GM23338 (cell line): ENCODE measurements at regions not wholly inside any gene's neighbourhood (a gene's known extent, or its start where the extent isn't known, plus 50 kb on each side); places are given as distances from the start of the nearest gene placed in this dataset.

Source experiments
- ATAC-seq: fragments of 200-7000 bp; cut with Tn5 transposase; 3 replicates; pipeline ENCODE4 v1.9.1; 2020
- DNase-seq: peaks from one replicate; pipeline ENCODE4 v3.0.0-alpha.2; 2015; ENCODE audit warnings: low spot score
- H2AFZ ChIP-seq: fragments of 200-600 bp; sonication (generic); 2 replicates; pipeline ENCODE4 v1.8.0; 2016; ENCODE audit warnings: antibody characterized with exemption, mild to moderate bottlenecking, moderate library complexity
- H3F3A ChIP-seq: fragments of 200-600 bp; sonication (generic); replicated peaks from 2 replicates; pipeline ENCODE4 v1.8.0; 2017; ENCODE audit warnings: antibody characterized with exemption, mixed run types, low read depth
- H3K27ac ChIP-seq: fragments of 200-600 bp; sonication (generic); 2 replicates; pipeline ENCODE4 v1.6.1; 2016; ENCODE audit warnings: low read depth
- H3K27me3 ChIP-seq: fragments of 200-600 bp; sonication (generic); 2 replicates; pipeline ENCODE4 v1.8.0; 2016; ENCODE audit warnings: mild to moderate bottlenecking, mixed run types, moderate library complexity; ENCODE audit not compliant: insufficient read depth
- H3K36me3 ChIP-seq: fragments of 200-600 bp; sonication (generic); 2 replicates; pipeline ENCODE4 v1.8.0; 2016; ENCODE audit warnings: mild to moderate bottlenecking; ENCODE audit not compliant: insufficient read depth
- H3K4me1 ChIP-seq: fragments of 200-600 bp; sonication (generic); 2 replicates; pipeline ENCODE4 v1.8.0; 2016; ENCODE audit warnings: mild to moderate bottlenecking, moderate library complexity; ENCODE audit not compliant: insufficient read depth
- H3K4me2 ChIP-seq: fragments of 200-600 bp; sonication (generic); 2 replicates; pipeline ENCODE4 v1.7.1; 2017; ENCODE audit warnings: mixed run types
- H3K4me3 ChIP-seq: fragments of 200-600 bp; sonication (generic); 2 replicates; pipeline ENCODE4 v1.6.1; 2016; ENCODE audit warnings: mixed run types
- H3K79me2 ChIP-seq: fragments of 200-600 bp; sonication (generic); replicated peaks from 2 replicates; pipeline ENCODE4 v1.8.0; 2017; ENCODE audit warnings: mild to moderate bottlenecking; ENCODE audit not compliant: insufficient read depth
- H3K9me2 ChIP-seq: fragments of 200-600 bp; sonication (generic); 2 replicates; pipeline ENCODE4 v1.8.0; 2017; ENCODE audit not compliant: insufficient read depth
- H4K20me1 ChIP-seq: fragments of 200-600 bp; sonication (generic); replicated peaks from 2 replicates; pipeline ENCODE4 v1.8.0; 2017; ENCODE audit warnings: mild to moderate bottlenecking; ENCODE audit not compliant: insufficient read depth
- H3K27ac Mint-ChIP-seq: 2 replicates; pipeline ENCODE4 v1.8.0; 2020; ENCODE audit warnings: inconsistent platforms, mild to moderate bottlenecking, moderate library complexity, mixed read lengths
- H3K27me3 Mint-ChIP-seq: 3 replicates; pipeline ENCODE4 v1.8.0; 2022; ENCODE audit warnings: low read depth, mild to moderate bottlenecking, moderate library complexity, mixed read lengths, inconsistent platforms; ENCODE audit not compliant: insufficient read depth, poor library complexity
- H3K36me3 Mint-ChIP-seq: 3 replicates; pipeline ENCODE4 v1.8.0; 2021; ENCODE audit warnings: low read depth, mild to moderate bottlenecking, inconsistent platforms, moderate library complexity, mixed read lengths
- H3K4me1 Mint-ChIP-seq: 3 replicates; pipeline ENCODE4 v1.8.0; 2020; ENCODE audit warnings: mild to moderate bottlenecking, inconsistent platforms, mixed read lengths
- H3K4me3 Mint-ChIP-seq: 3 replicates; pipeline ENCODE4 v1.8.0; 2021; ENCODE audit warnings: moderate library complexity, mild to moderate bottlenecking, inconsistent platforms, mixed read lengths
- H3K9me3 Mint-ChIP-seq: 3 replicates; pipeline ENCODE4 v1.8.0; 2020; ENCODE audit warnings: moderate library complexity, mild to moderate bottlenecking, inconsistent platforms, mixed read lengths
- CREB1 ChIP-seq: fragments of 250-450 bp; sonication (Bioruptor Pico); IDR thresholded peaks from 2 replicates; pipeline ENCODE4 v1.5.0; 2020; ENCODE audit warnings: low read depth, mild to moderate bottlenecking, moderate library complexity
- CTCF ChIP-seq, 2 experiments: fragments of 200-600 bp in 1 of 2; sonication (generic) in 1 of 2; conservative IDR thresholded peaks; 2 replicates each; pipeline versions ENCODE4 v1.5.1 to v1.6.1; 2016 to 2017; ENCODE audit warnings: antibody characterized with exemption in 2 of 2, low read depth in 2 of 2, mild to moderate bottlenecking in 2 of 2, moderate library complexity in 1 of 2
- ETS1 ChIP-seq: IDR thresholded peaks from 2 replicates; pipeline ENCODE4 v1.6.1; 2016; ENCODE audit warnings: antibody characterized with exemption
- EZH2 ChIP-seq: fragments of 200-600 bp; sonication (generic); IDR thresholded peaks from one replicate; pipeline ENCODE4 v1.8.0; 2017; ENCODE audit warnings: antibody characterized with exemption, mild to moderate bottlenecking, low read depth; ENCODE audit not compliant: unreplicated experiment
- EZH2phosphoT487 ChIP-seq: fragments of 200-600 bp; sonication (generic); IDR thresholded peaks from one replicate; pipeline ENCODE4 v1.8.1; 2018; ENCODE audit warnings: antibody characterized with exemption; ENCODE audit not compliant: unreplicated experiment
- JUNB ChIP-seq: IDR thresholded peaks from one replicate; pipeline ENCODE4 v1.6.1; 2016; ENCODE audit warnings: antibody characterized with exemption; ENCODE audit not compliant: unreplicated experiment
- NANOG ChIP-seq: IDR thresholded peaks from 2 replicates; pipeline ENCODE4 v1.6.1; 2016; ENCODE audit warnings: antibody characterized with exemption, borderline replicate concordance
- POLR2AphosphoS5 ChIP-seq: IDR thresholded peaks from 2 replicates; pipeline ENCODE4 v1.6.1; 2016; ENCODE audit warnings: antibody characterized with exemption, low read depth
- REST ChIP-seq: IDR thresholded peaks from one replicate; pipeline ENCODE4 v1.6.1; 2018; ENCODE audit warnings: antibody characterized with exemption; ENCODE audit not compliant: unreplicated experiment
- STAT1 ChIP-seq: IDR thresholded peaks from one replicate; pipeline ENCODE4 v1.6.1; 2016; ENCODE audit warnings: antibody characterized with exemption; ENCODE audit not compliant: unreplicated experiment
- ZNF114 ChIP-seq: fragments of 250-450 bp; sonication (Bioruptor Pico); IDR thresholded peaks from 2 replicates; pipeline ENCODE4 v1.5.0; 2020; ENCODE audit warnings: mild to moderate bottlenecking, moderate library complexity
- ZNF331 ChIP-seq: fragments of 250-450 bp; sonication (Bioruptor Pico); IDR thresholded peaks from 2 replicates; pipeline ENCODE4 v1.5.0; 2020; ENCODE audit warnings: low read depth, mild to moderate bottlenecking, moderate library complexity
- ZNF462 ChIP-seq: fragments of 250-450 bp; sonication (Bioruptor Pico); IDR thresholded peaks from 2 replicates; pipeline ENCODE4 v1.5.0; 2020; ENCODE audit warnings: mild to moderate bottlenecking, moderate library complexity

GRCh38 chr5:106827061-106827460, 843.7 kb downstream of the EFNA5 start:
- Histone ChIP-seq H2AFZ (no peak overlapping the region), H3K4me3 (no peak overlapping the region), H3K79me2 (no peaks in the 10 kb centered on the region), H3K27me3 (no peaks in the 10 kb centered on the region), H3K9me2 (no peaks in the 10 kb centered on the region), H4K20me1 (no peaks in the 10 kb centered on the region), H3K4me1 (peaks cover 5% of the 10 kb centered on the region; the same call in 1 of the 2 replicates), H3K4me2 (no peak overlapping the region), H3F3A (no peaks in the 10 kb centered on the region), H3K36me3 (no peaks in the 10 kb centered on the region), H3K27ac (no peak overlapping the region)
- no peak overlapping the region for H3K4me3 Mint-ChIP-seq
- H3K9me3 Mint-ChIP-seq = no peaks in the 10 kb centered on the region
- H3K36me3 Mint-ChIP-seq = no peaks in the 10 kb centered on the region
- ATAC-seq (no peak), DNase-seq (no peak)
- no peak overlapping the region for H3K27ac Mint-ChIP-seq
- no peaks in the 10 kb centered on the region for H3K27me3 Mint-ChIP-seq
- no peaks in the 10 kb centered on the region; the same call in 2 of the 3 replicates for H3K4me1 Mint-ChIP-seq
- TF ChIP-seq STAT1 = no peak
- no peak for TF ChIP-seq POLR2AphosphoS5
- no peak for TF ChIP-seq CTCF (conservative IDR thresholded peaks at IDR 0.05; ENCODE audit: low read depth in 2 of 2)
- no peak for TF ChIP-seq EZH2
- TF ChIP-seq ZNF114 (CRISPR knock-in tag) = no peak
- no peak for TF ChIP-seq JUNB
- no peak for TF ChIP-seq ZNF331 (CRISPR knock-in tag)
- TF ChIP-seq ZNF462 = no peak
- TF ChIP-seq ETS1 = no peak
- TF ChIP-seq NANOG = no peak
- no peak for TF ChIP-seq CREB1 (CRISPR knock-in tag)
- no peak for TF ChIP-seq REST
- TF ChIP-seq EZH2phosphoT487 = no peak
